SK-N-SH (cell line): ENCODE measurements at regions not wholly inside any gene's neighbourhood (a gene's known extent, or its start where the extent isn't known, plus 50 kb on each side); places are given as distances from the start of the nearest gene placed in this dataset.

Experiments used
- CTCF ChIA-PET: fragments of 300-600, 350-600 bp; formaldehyde crosslinking; extraction: SDS; loops from one replicate; lab custom pipeline; 2021; lab: Yijun Ruan, JAX
- POLR2A ChIA-PET: fragments of 350-600 bp; sonication (Branson Sonifier 250); formaldehyde crosslinking; extraction: SDS; loops from one replicate; lab custom pipeline; 2020; ENCODE audit warnings: antibody characterized with exemption, inconsistent platforms; lab: Yijun Ruan, JAX
- DNase-seq: peaks from one replicate; pipeline ENCODE4 v3.0.0; 2012
- H2AFZ ChIP-seq: fragments of 200-600 bp; sonication (generic); 2 replicates; pipeline ENCODE4 v1.8.1; 2016; ENCODE audit warnings: antibody characterized with exemption, mild to moderate bottlenecking, low read depth
- H3F3A ChIP-seq: fragments of 200-600 bp; sonication (generic); replicated peaks from 2 replicates; pipeline ENCODE3; 2016; ENCODE audit warnings: antibody characterized with exemption, mild to moderate bottlenecking; ENCODE audit not compliant: insufficient read depth
- H3K27ac ChIP-seq, 2 experiments: fragments of 200-500 bp in 1 of 2; fragments of 200-600 bp in 1 of 2; sonication (Bioruptor generic) in 1 of 2; sonication (generic), shearing (Covaris generic) in 1 of 2; 2 replicates each; pipeline versions ENCODE4 v1.5.1 to v1.6.1; 2014 to 2016; ENCODE audit warnings: low read depth in 2 of 2, inconsistent platforms in 1 of 2, low read length in 1 of 2, mild to moderate bottlenecking in 1 of 2, mixed read lengths in 1 of 2
- H3K27me3 ChIP-seq: fragments of 200-600 bp; sonication (generic), shearing (Covaris generic); 2 replicates; pipeline ENCODE4 v1.6.1; 2016; ENCODE audit warnings: mixed run types; ENCODE audit not compliant: insufficient read depth
- H3K36me3 ChIP-seq, 2 experiments: fragments of 200-500 bp in 1 of 2; fragments of 200-600 bp in 1 of 2; sonication (Bioruptor generic) in 1 of 2; sonication (generic) in 1 of 2; replicated peaks in 1 of 2; 2 replicates each; pipeline versions ENCODE3 to v1.5.1; 2014 to 2016; ENCODE audit warnings: low read length in 1 of 2, mild to moderate bottlenecking in 1 of 2; ENCODE audit not compliant: insufficient read depth in 2 of 2, control insufficient read depth in 1 of 2
- H3K4me1 ChIP-seq, 2 experiments: fragments of 200-500 bp in 1 of 2; fragments of 200-600 bp in 1 of 2; sonication (Bioruptor generic) in 1 of 2; sonication (generic), shearing (Covaris generic) in 1 of 2; 2 replicates each; pipeline versions ENCODE4 v1.5.1 to v1.6.1; 2014 to 2016; ENCODE audit warnings: low read depth in 1 of 2, low read length in 1 of 2, mixed run types in 1 of 2; ENCODE audit not compliant: insufficient read depth in 2 of 2, control insufficient read depth in 1 of 2
- H3K4me2 ChIP-seq: fragments of 200-600 bp; sonication (generic), shearing (Covaris generic); 2 replicates; pipeline ENCODE4 v1.6.1; 2017; ENCODE audit warnings: mixed run types
- H3K4me3 ChIP-seq, 2 experiments: fragments of 200-500 bp in 1 of 2; fragments of 200-600 bp in 1 of 2; sonication (Bioruptor generic) in 1 of 2; sonication (generic), shearing (Covaris generic) in 1 of 2; 2 replicates each; pipeline versions ENCODE4 v1.5.1 to v1.8.1; 2014 to 2016; ENCODE audit warnings: low read depth in 2 of 2, inconsistent platforms in 1 of 2, low read length in 1 of 2, mild to moderate bottlenecking in 1 of 2, mixed read lengths in 1 of 2, moderate library complexity in 1 of 2
- H3K79me2 ChIP-seq: fragments of 200-600 bp; sonication (generic); 2 replicates; pipeline ENCODE4 v1.8.1; 2017; ENCODE audit warnings: mild to moderate bottlenecking; ENCODE audit not compliant: insufficient read depth
- H3K9ac ChIP-seq: fragments of 200-600 bp; sonication (generic); 2 replicates; pipeline ENCODE4 v1.6.1; 2017; ENCODE audit warnings: mixed run types
- H3K9me2 ChIP-seq: fragments of 200-600 bp; sonication (generic); 2 replicates; pipeline ENCODE4 v1.6.1; 2017; ENCODE audit warnings: mixed run types
- H3K9me3 ChIP-seq: fragments of 200-600 bp; sonication (generic); 2 replicates; pipeline ENCODE4 v1.6.1; 2017; ENCODE audit warnings: mixed run types, mild to moderate bottlenecking, moderate library complexity
- H4K20me1 ChIP-seq: fragments of 200-600 bp; sonication (generic); 2 replicates; pipeline ENCODE4 v1.6.1; 2017; ENCODE audit warnings: mild to moderate bottlenecking, mixed run types; ENCODE audit not compliant: insufficient read depth
- CHD2 ChIP-seq: fragments of 150-350 bp; IDR thresholded peaks from 2 replicates; pipeline ENCODE4 v1.6.1; 2018; ENCODE audit warnings: low read length; ENCODE audit not compliant: partially characterized antibody
- FOXM1 ChIP-seq: IDR thresholded peaks from 2 replicates; pipeline ENCODE4 v1.4.0; 2012; ENCODE audit warnings: low read depth, mild to moderate bottlenecking
- GABPA ChIP-seq: IDR thresholded peaks from 2 replicates; pipeline ENCODE4 v1.4.0; 2012; ENCODE audit warnings: low read depth, mild to moderate bottlenecking
- GATA2 ChIP-seq: sonication (generic); formaldehyde crosslinking; IDR thresholded peaks from 2 replicates; pipeline ENCODE4 v1.5.0; 2020; ENCODE audit warnings: mild to moderate bottlenecking, missing genetic modification reagents
- IRF3 ChIP-seq: fragments of 150-350 bp; IDR thresholded peaks from 2 replicates; pipeline ENCODE4 v1.6.1; 2016; ENCODE audit warnings: mild to moderate bottlenecking, low read depth, low read length
- JUND ChIP-seq: IDR thresholded peaks from 2 replicates; pipeline ENCODE4 v1.4.0; 2012
- MEF2A ChIP-seq: IDR thresholded peaks from 2 replicates; pipeline ENCODE4 v1.4.0; 2012; ENCODE audit warnings: low read depth, borderline replicate concordance
- MXI1 ChIP-seq: IDR thresholded peaks from 2 replicates; pipeline ENCODE4 v1.6.1; 2012; ENCODE audit warnings: mild to moderate bottlenecking, low read depth, low read length, improper control_type of control experiment
- NFIC ChIP-seq: IDR thresholded peaks from 2 replicates; pipeline ENCODE4 v1.4.0; 2012; ENCODE audit warnings: borderline replicate concordance
- NRF1 ChIP-seq: IDR thresholded peaks from 2 replicates; pipeline ENCODE4 v1.6.1; 2012; ENCODE audit warnings: low read depth, mild to moderate bottlenecking, low read length
- POLR2AphosphoS5 ChIP-seq: IDR thresholded peaks from 2 replicates; pipeline ENCODE4 v1.6.1; 2012; ENCODE audit warnings: low read depth, low read length
- RCOR1 ChIP-seq: fragments of 150-350 bp; IDR thresholded peaks from 2 replicates; pipeline ENCODE4 v1.6.1; 2017; ENCODE audit warnings: antibody characterized with exemption, low read length
- RXRA ChIP-seq: IDR thresholded peaks from 2 replicates; pipeline ENCODE4 v1.4.0; 2012; ENCODE audit warnings: low read depth, mild to moderate bottlenecking, borderline replicate concordance
- SIN3A ChIP-seq: IDR thresholded peaks from 2 replicates; pipeline ENCODE4 v1.6.1; 2012; ENCODE audit warnings: low read depth, mild to moderate bottlenecking, low read length, moderate library complexity, borderline replicate concordance
- SMC3 ChIP-seq: IDR thresholded peaks from 2 replicates; pipeline ENCODE4 v1.6.1; 2012; ENCODE audit warnings: low read depth, low read length, improper control_type of control experiment
- TCF12 ChIP-seq: IDR thresholded peaks from 2 replicates; pipeline ENCODE4 v1.4.0; 2012
- USF1 ChIP-seq: IDR thresholded peaks from 2 replicates; pipeline ENCODE4 v1.4.0; 2012; ENCODE audit warnings: low read depth, borderline replicate concordance
- USF2 ChIP-seq: fragments of 150-350 bp; IDR thresholded peaks from 2 replicates; pipeline ENCODE4 v1.6.1; 2017; ENCODE audit warnings: antibody characterized with exemption, low read length, low read depth, borderline replicate concordance
- ZBTB33 ChIP-seq: IDR thresholded peaks from 2 replicates; pipeline ENCODE4 v1.4.0; 2012; ENCODE audit warnings: low read depth, borderline replicate concordance
- WGBS: methylation state at CpG from one replicate; pipeline ENCODE4 v1.1.6; 2017; ENCODE audit warnings: low lambda C conversion rate; 5-methylcytosine and 5-hydroxymethylcytosine counted together

GRCh38 chr10:27440021-27440420 is 64.1 kb upstream of the RAB18 start:
- no peak overlapping the region for H2AFZ ChIP-seq
- H3K36me3 ChIP-seq: no peaks in the 10 kb centered on the region
- H4K20me1 ChIP-seq: no peaks in the 10 kb centered on the region
- no peaks in the 10 kb centered on the region for H3K9me3 ChIP-seq
- ChIA-PET CTCF (interaction anchor here (0.7 kb wide), 1 partner anchor 8 kb away, joined by 3 read pairs; no protein-coding TSS in a partner anchor), POLR2A (no interaction called here)
- H3K27ac ChIP-seq: no peak overlapping the region
- no peaks in the 10 kb centered on the region for H3K9me2 ChIP-seq
- peaks cover 8% of the 10 kb centered on the region; the same call in 1 of the 2 replicates for H3K27me3 ChIP-seq
- no peak for DNase-seq
- H3K4me3 ChIP-seq: no peak overlapping the region
- TF ChIP-seq RXRA (no peak), FOXM1 (no peak), USF2 (no peak), JUND (no peak), GATA2 (CRISPR knock-in tag) (no peak), NFIC (no peak)
- H3K79me2 ChIP-seq: no peaks in the 10 kb centered on the region
- H3K4me2 ChIP-seq: no peak overlapping the region
- no peak overlapping the region for H3K9ac ChIP-seq
- H3F3A ChIP-seq: no peaks in the 10 kb centered on the region
- no peaks in the 10 kb centered on the region for H3K4me1 ChIP-seq

- POLR2A ChIA-PET: no interaction called here
- CTCF ChIA-PET: no interaction called here
- 38% methylated on average over 1 of the region's 1 CpG for WGBS
- H3K4me1 ChIP-seq: no peaks in the 10 kb centered on the region
- no peak for TF ChIP-seq FOXM1
- H3K9me3 ChIP-seq: no peaks in the 10 kb centered on the region
- no peak overlapping the region for H3K9ac ChIP-seq
- H4K20me1 ChIP-seq: no peaks in the 10 kb centered on the region
- H3K36me3 ChIP-seq: no peaks in the 10 kb centered on the region
- H3K27ac ChIP-seq: no peak overlapping the region
- H2AFZ ChIP-seq: no peak overlapping the region
- H3K4me2 ChIP-seq: no peak overlapping the region
- H3K9me2 ChIP-seq: no peaks in the 10 kb centered on the region
- DNase-seq: no peak
- H3K4me3 ChIP-seq: no peak overlapping the region
- no peaks in the 10 kb centered on the region for H3F3A ChIP-seq
- no peaks in the 10 kb centered on the region for H3K79me2 ChIP-seq
- peaks cover 8% of the 10 kb centered on the region; the same call in 1 of the 2 replicates for H3K27me3 ChIP-seq
Observed at GRCh38 chr10:27439101-27439500, 65.0 kb upstream of the RAB18 start.

- Histone ChIP-seq H3K9me3 (no peaks in the 10 kb centered on the region), H3K4me1 (no peaks in the 10 kb centered on the region), H4K20me1 (no peaks in the 10 kb centered on the region), H3K9ac (no peak overlapping the region), H3K27ac (no peak overlapping the region), H3K4me3 (no peak overlapping the region), H3K36me3 (no peaks in the 10 kb centered on the region), H2AFZ (no peak overlapping the region), H3K4me2 (no peak overlapping the region), H3K9me2 (no peaks in the 10 kb centered on the region), H3F3A (no peaks in the 10 kb centered on the region), H3K79me2 (no peaks in the 10 kb centered on the region), H3K27me3 (peaks cover 8% of the 10 kb centered on the region; the same call in 1 of the 2 replicates)
- ChIA-PET CTCF (no interaction called here), POLR2A (no interaction called here)
- no peak for DNase-seq
- TF ChIP-seq RCOR1 (no peak), TCF12 (no peak), MXI1 (no peak), USF2 (no peak), SMC3 (no peak), MEF2A (no peak), POLR2AphosphoS5 (no peak), NRF1 (no peak), CHD2 (no peak), USF1 (no peak), IRF3 (no peak), RXRA (no peak), GATA2 (CRISPR knock-in tag) (no peak), ZBTB33 (no peak), GABPA (no peak), SIN3A (no peak)
Observed at GRCh38 chr10:27437775-27438174, 66.3 kb upstream of the RAB18 start.
